Mesendoderm (in vitro differentiated cells): ENCODE measurements at regions not wholly inside any gene's neighbourhood (a gene's known extent, or its start where the extent isn't known, plus 50 kb on each side); places are given as distances from the start of the nearest gene placed in this dataset.

Source experiments
- DNase-seq: peaks from one replicate; pipeline ENCODE4 v3.0.0; 2013
- H2AK5ac ChIP-seq: 2 replicates; pipeline ENCODE4 v1.6.1; 2013; ENCODE audit warnings: low read length, inconsistent platforms
- H2BK120ac ChIP-seq: 2 replicates; pipeline ENCODE4 v1.6.1; 2013; ENCODE audit warnings: low read depth, mild to moderate bottlenecking, low read length, moderate library complexity, mixed read lengths
- H2BK15ac ChIP-seq: replicated peaks from 2 replicates; pipeline ENCODE4 v1.6.1; 2013; ENCODE audit warnings: low read depth, mild to moderate bottlenecking, moderate library complexity
- H2BK5ac ChIP-seq: 2 replicates; pipeline ENCODE4 v1.6.1; 2013; ENCODE audit warnings: low read length, inconsistent platforms
- H3K18ac ChIP-seq: 2 replicates; pipeline ENCODE4 v1.6.1; 2013; ENCODE audit warnings: mild to moderate bottlenecking, low read length, mixed read lengths
- H3K23ac ChIP-seq: one replicate; pipeline ENCODE4 v1.6.1; 2013; ENCODE audit warnings: low read length
- H3K27ac ChIP-seq: 2 replicates; pipeline ENCODE4 v1.5.1; 2013; ENCODE audit warnings: low read depth, mild to moderate bottlenecking, inconsistent platforms, low read length, moderate library complexity
- H3K27me3 ChIP-seq: 2 replicates; pipeline ENCODE4 v1.6.1; 2013; ENCODE audit warnings: low read length, control low read depth, mild to moderate bottlenecking, inconsistent platforms; ENCODE audit not compliant: insufficient read depth, poor library complexity
- H3K36me3 ChIP-seq: 2 replicates; pipeline ENCODE4 v1.6.1; 2013; ENCODE audit warnings: low read length, inconsistent platforms; ENCODE audit not compliant: control insufficient read depth, insufficient read depth
- H3K4ac ChIP-seq: one replicate; pipeline ENCODE4 v1.6.1; 2013; ENCODE audit warnings: low read depth, mild to moderate bottlenecking, low read length, moderate library complexity
- H3K4me1 ChIP-seq: 2 replicates; pipeline ENCODE4 v1.6.1; 2013; ENCODE audit warnings: low read depth, low read length, inconsistent platforms; ENCODE audit not compliant: control insufficient read depth
- H3K4me2 ChIP-seq: 2 replicates; pipeline ENCODE4 v1.6.1; 2013; ENCODE audit warnings: low read length
- H3K4me3 ChIP-seq: 2 replicates; pipeline ENCODE4 v1.5.1; 2013; ENCODE audit warnings: mild to moderate bottlenecking, low read length
- H3K56ac ChIP-seq: one replicate; pipeline ENCODE4 v1.6.1; 2013; ENCODE audit warnings: low read length
- H3K79me1 ChIP-seq: 2 replicates; pipeline ENCODE4 v1.6.1; 2013; ENCODE audit warnings: low read length, inconsistent platforms
- H3K79me2 ChIP-seq: 2 replicates; pipeline ENCODE4 v1.6.1; 2013; ENCODE audit warnings: mild to moderate bottlenecking, low read length; ENCODE audit not compliant: control insufficient read depth, insufficient read depth
- H3K9ac ChIP-seq: 2 replicates; pipeline ENCODE4 v1.6.1; 2013; ENCODE audit warnings: low read length, inconsistent platforms
- H4K5ac ChIP-seq: one replicate; pipeline ENCODE4 v1.6.1; 2013; ENCODE audit warnings: low read length
- H4K8ac ChIP-seq: one replicate; pipeline ENCODE4 v1.6.1; 2013; ENCODE audit warnings: low read depth, mild to moderate bottlenecking, control low read depth, low read length, moderate library complexity
- WGBS: extraction: QIAGEN DNeasy Blood & Tissue Kit; methylation state at CpG from one replicate; pipeline ENCODE4 v1.1.7; 2013; ENCODE audit warnings: low lambda C conversion rate, missing lambda C conversion rate; ENCODE audit not compliant: insufficient coverage; ENCODE audit errors: extremely low coverage; 5-methylcytosine and 5-hydroxymethylcytosine counted together

DNA sequence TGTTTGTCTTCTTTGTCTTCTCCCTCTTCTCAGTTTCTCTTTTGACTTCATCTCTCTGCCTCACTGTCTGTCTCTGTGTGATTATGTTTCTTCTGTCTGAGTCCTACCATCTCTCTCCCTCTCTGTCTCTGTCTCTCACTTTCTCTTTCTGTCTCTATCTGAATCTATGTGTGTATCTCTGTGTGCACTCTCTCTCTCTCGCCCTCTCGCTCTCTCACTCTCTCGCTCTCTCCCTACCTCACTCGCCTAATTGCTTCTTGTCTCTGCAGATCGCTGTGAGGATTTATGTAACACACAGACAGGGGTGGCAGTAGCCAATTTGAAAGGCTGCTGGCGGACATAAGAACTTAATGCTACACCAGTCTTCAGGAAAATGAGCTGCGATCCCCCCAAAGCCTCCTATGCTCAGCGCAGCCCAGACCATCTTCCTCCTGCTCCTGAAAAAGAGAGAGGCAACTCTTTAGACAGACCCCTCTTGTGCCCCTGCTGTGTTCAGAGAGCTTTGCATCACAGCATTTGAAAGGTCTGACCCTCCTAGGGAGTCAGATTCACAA lies 140.9 kb downstream of the CCT6B start:
- no CpG with 5 or more reads among the region's 8 CpGs for WGBS
- H3K79me2 ChIP-seq, result no peaks in the 10 kb centered on the region
- H3K56ac ChIP-seq, result peak overlapping the region; percentile 61
- no peak overlapping the region for H2BK15ac ChIP-seq
- peak overlapping the region; percentile 1 for H3K18ac ChIP-seq
- H3K27me3 ChIP-seq, result no peaks in the 10 kb centered on the region
- H3K9ac ChIP-seq, result peak overlapping the region; percentile 15
- DNase-seq, result peak; percentile 47
- H2AK5ac ChIP-seq, result no peak overlapping the region
- H3K79me1 ChIP-seq, result no peaks in the 10 kb centered on the region
- H3K27ac ChIP-seq, result no peak overlapping the region
- H3K4me1 ChIP-seq, result peaks cover 18% of the 10 kb centered on the region
- no peaks in the 10 kb centered on the region for H3K36me3 ChIP-seq
- H3K23ac ChIP-seq, result no peak overlapping the region
- H2BK120ac ChIP-seq, result no peak overlapping the region
- H4K5ac ChIP-seq, result peak overlapping the region; percentile 21
- no peak overlapping the region for H3K4ac ChIP-seq
- no peak overlapping the region for H4K8ac ChIP-seq
- H2BK5ac ChIP-seq, result peak overlapping the region; percentile 93
- H3K4me3 ChIP-seq, result no peak overlapping the region
- no peak overlapping the region for H3K4me2 ChIP-seq

- no peak overlapping the region for H2BK15ac ChIP-seq
- H3K4me3 ChIP-seq, result no peak overlapping the region
- no peaks in the 10 kb centered on the region for H3K79me1 ChIP-seq
- H2AK5ac ChIP-seq, result no peak overlapping the region
- H3K36me3 ChIP-seq, result no peaks in the 10 kb centered on the region
- H3K27ac ChIP-seq, result no peak overlapping the region
- H3K18ac ChIP-seq, result no peak overlapping the region
- no peak overlapping the region for H3K9ac ChIP-seq
- no peak overlapping the region for H3K4ac ChIP-seq
- no peak overlapping the region for H2BK120ac ChIP-seq
- no peak overlapping the region for H3K23ac ChIP-seq
- H3K79me2 ChIP-seq, result no peaks in the 10 kb centered on the region
- no peaks in the 10 kb centered on the region for H3K27me3 ChIP-seq
- no peak overlapping the region for H4K5ac ChIP-seq
- no peak overlapping the region for H3K4me2 ChIP-seq
- H4K8ac ChIP-seq, result no peak overlapping the region
- H2BK5ac ChIP-seq, result no peak overlapping the region
- WGBS, result no CpG with 5 or more reads among the region's 8 CpGs
- DNase-seq, result no peak
- H3K56ac ChIP-seq, result no peak overlapping the region
- H3K4me1 ChIP-seq, result peaks cover 19% of the 10 kb centered on the region
Observed at GRCh38 chr17:34817252-34818035, 143.8 kb downstream of the CCT6B start.

DNA sequence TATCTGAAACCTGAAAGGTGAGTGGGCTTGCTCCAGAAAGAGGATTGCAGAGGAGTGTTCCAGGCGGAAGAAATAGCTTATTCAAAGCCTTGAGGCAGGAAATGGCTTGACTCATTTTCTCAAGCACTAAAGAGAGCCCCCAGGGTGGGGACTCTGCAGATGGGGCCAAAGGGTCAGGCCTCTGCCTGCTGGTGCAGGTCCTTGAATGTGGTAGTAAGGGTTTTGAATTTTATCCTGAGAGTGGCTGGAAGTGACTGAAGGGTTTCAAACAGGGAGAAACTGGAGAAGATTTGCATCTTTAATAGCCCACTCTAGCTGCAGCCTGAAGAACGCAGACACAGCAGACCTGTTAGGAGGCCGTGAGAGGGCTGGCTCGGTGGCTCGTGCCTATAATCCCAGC lies 144.4 kb downstream of the CCT6B start:
- peak; percentile 54 for DNase-seq
- H4K8ac ChIP-seq, result no peak overlapping the region

DNA sequence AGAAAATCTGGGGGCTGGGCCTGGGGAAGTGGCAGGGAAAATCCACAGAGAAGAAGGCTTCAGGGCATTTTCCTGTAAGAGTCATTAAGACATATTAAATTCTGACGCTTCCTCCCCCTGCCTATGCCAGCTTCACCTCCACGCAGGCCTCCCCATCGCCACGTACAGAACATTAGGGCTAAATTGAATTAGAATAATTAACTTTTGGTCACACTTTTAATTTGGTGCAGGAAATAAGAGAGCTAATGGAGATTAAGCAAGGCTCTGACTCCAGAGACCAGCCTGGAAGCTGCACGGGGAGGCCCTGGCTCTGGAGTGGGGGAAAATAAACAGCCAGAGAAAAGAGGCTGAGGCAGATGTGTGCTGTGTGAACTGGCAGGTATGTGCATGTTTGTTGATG lies 148.0 kb downstream of the CCT6B start:
- Histone ChIP-seq H3K56ac (no peak overlapping the region), H3K18ac (peak overlapping the region; percentile 11), H3K36me3 (no peaks in the 10 kb centered on the region), H3K79me2 (no peaks in the 10 kb centered on the region), H3K9ac (no peak overlapping the region), H3K27me3 (no peaks in the 10 kb centered on the region), H2BK120ac (no peak overlapping the region), H3K27ac (no peak overlapping the region), H2BK5ac (no peak overlapping the region), H3K4me2 (no peak overlapping the region), H2BK15ac (no peak overlapping the region), H3K23ac (no peak overlapping the region), H4K8ac (no peak overlapping the region), H3K79me1 (no peaks in the 10 kb centered on the region), H2AK5ac (peak overlapping the region; percentile 29), H3K4me1 (peaks cover 2% of the 10 kb centered on the region), H3K4me3 (no peak overlapping the region), H3K4ac (no peak overlapping the region), H4K5ac (no peak overlapping the region)
- no peak for DNase-seq
- WGBS, result no CpG with 5 or more reads among the region's 5 CpGs

More for the DNA sequence above, 144.4 kb downstream of the CCT6B start:
- H2AK5ac ChIP-seq, result no peak overlapping the region
- H3K4me2 ChIP-seq, result no peak overlapping the region
- H2BK15ac ChIP-seq, result no peak overlapping the region
- peaks cover 17% of the 10 kb centered on the region for H3K4me1 ChIP-seq
- H3K4ac ChIP-seq, result no peak overlapping the region
- no peak overlapping the region for H3K4me3 ChIP-seq
- H3K9ac ChIP-seq, result no peak overlapping the region
- no peak overlapping the region for H4K5ac ChIP-seq
- H3K79me2 ChIP-seq, result no peaks in the 10 kb centered on the region
- H3K23ac ChIP-seq, result no peak overlapping the region
- WGBS, result no CpG with 5 or more reads among the region's 5 CpGs
- H3K36me3 ChIP-seq, result no peaks in the 10 kb centered on the region
- no peak overlapping the region for H2BK5ac ChIP-seq
- no peak overlapping the region for H3K56ac ChIP-seq
- no peak overlapping the region for H2BK120ac ChIP-seq
- H3K18ac ChIP-seq, result no peak overlapping the region
- no peaks in the 10 kb centered on the region for H3K27me3 ChIP-seq
- no peaks in the 10 kb centered on the region for H3K79me1 ChIP-seq
- no peak overlapping the region for H3K27ac ChIP-seq

DNA sequence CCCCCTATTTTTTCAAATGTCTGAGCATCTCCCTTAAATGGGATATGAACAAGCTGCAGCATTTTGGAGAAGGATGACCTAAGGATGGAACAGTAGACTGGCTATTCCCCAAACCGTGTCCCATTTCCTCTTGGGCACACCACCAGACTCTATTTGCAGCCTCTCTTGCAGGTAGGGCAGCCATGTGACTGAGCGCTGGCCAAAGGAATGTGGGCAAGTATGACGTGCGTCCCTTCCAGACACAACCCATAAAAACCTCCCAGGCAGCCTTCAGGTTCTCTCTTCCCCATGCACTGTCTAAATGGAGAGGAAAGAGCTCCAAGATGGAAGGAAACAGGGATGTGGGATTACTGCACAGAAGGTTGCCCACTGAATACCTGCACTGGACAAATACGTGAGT lies 149.7 kb downstream of the CCT6B start:
- no peak overlapping the region for H2BK5ac ChIP-seq
- H3K27ac ChIP-seq, result no peak overlapping the region
- no peak overlapping the region for H2BK120ac ChIP-seq
- no peak for DNase-seq
- no peak overlapping the region for H3K18ac ChIP-seq
- H3K27me3 ChIP-seq, result no peaks in the 10 kb centered on the region
- no peak overlapping the region for H2AK5ac ChIP-seq
- H3K4ac ChIP-seq, result no peak overlapping the region
- H4K5ac ChIP-seq, result no peak overlapping the region
- H3K9ac ChIP-seq, result no peak overlapping the region
- H4K8ac ChIP-seq, result no peak overlapping the region
- no peak overlapping the region for H3K4me3 ChIP-seq
- H3K79me2 ChIP-seq, result no peaks in the 10 kb centered on the region
- no peaks in the 10 kb centered on the region for H3K79me1 ChIP-seq
- H3K4me2 ChIP-seq, result no peak overlapping the region
- no CpG with 5 or more reads among the region's 5 CpGs for WGBS
- no peak overlapping the region for H3K56ac ChIP-seq
- no peak overlapping the region for H3K23ac ChIP-seq
- H3K36me3 ChIP-seq, result no peaks in the 10 kb centered on the region
- peaks cover 10% of the 10 kb centered on the region for H3K4me1 ChIP-seq
- H2BK15ac ChIP-seq, result no peak overlapping the region
